MCF 10A (cell line): ENCODE measurements at regions not wholly inside any gene's neighbourhood (a gene's known extent, or its start where the extent isn't known, plus 50 kb on each side); places are given as distances from the start of the nearest gene placed in this dataset.
"Not testable (repeated sequence)": the region's sequence is repeated elsewhere in the genome, so short reads cannot be mapped to it uniquely, and the experiment has no call there.

Experiments used
- BruUV-seq: library from RNA; stranded (reverse); fragments of 400-500 nt; replicated peaks from 2 replicates; lab custom pipeline; 2021; lab: Mats Ljungman, UMichigan
- CTCF ChIA-PET: fragments of 300-600 bp; sonication (Branson Sonifier 250); formaldehyde crosslinking; extraction: SDS; loops from one replicate; lab custom pipeline; 2021; ENCODE audit warnings: antibody characterized with exemption, inconsistent platforms; lab: Yijun Ruan, JAX
- POLR2A ChIA-PET: fragments of 300-600, 350-650 bp; sonication (Branson Sonifier 250); formaldehyde crosslinking; extraction: SDS; loops from one replicate; lab custom pipeline; 2020; ENCODE audit warnings: antibody characterized with exemption, inconsistent platforms; lab: Yijun Ruan, JAX
- DNase-seq: peaks from one replicate; pipeline ENCODE4 v3.0.0-alpha.2; 2018; ENCODE audit not compliant: unreplicated experiment
- H3K27ac Mint-ChIP-seq: one replicate; pipeline ENCODE4 v1.8.0; 2022; ENCODE audit warnings: mild to moderate bottlenecking, low read depth, mixed read lengths; ENCODE audit not compliant: unreplicated experiment
- H3K27me3 Mint-ChIP-seq: one replicate; pipeline ENCODE4 v1.8.0; 2022; ENCODE audit warnings: mixed read lengths; ENCODE audit not compliant: insufficient read depth, unreplicated experiment
- H3K36me3 Mint-ChIP-seq: one replicate; pipeline ENCODE4 v1.8.0; 2022; ENCODE audit warnings: mild to moderate bottlenecking, moderate library complexity, mixed read lengths; ENCODE audit not compliant: insufficient read depth, unreplicated experiment
- H3K4me1 Mint-ChIP-seq: one replicate; pipeline ENCODE4 v1.8.0; 2022; ENCODE audit warnings: mixed read lengths; ENCODE audit not compliant: insufficient read depth, unreplicated experiment
- H3K4me3 Mint-ChIP-seq: one replicate; pipeline ENCODE4 v1.8.0; 2022; ENCODE audit warnings: mild to moderate bottlenecking, moderate library complexity, mixed read lengths; ENCODE audit not compliant: unreplicated experiment
- H3K9me3 Mint-ChIP-seq: one replicate; pipeline ENCODE4 v1.8.0; 2022; ENCODE audit warnings: mixed read lengths; ENCODE audit not compliant: unreplicated experiment
- intact Hi-C: fragments of 100-400 bp; cut with micrococcal nuclease; formaldehyde crosslinking; loops from 2 replicates; pipeline ENCODE4 v1.14.1; 2022
- TF ChIP-seq, protein P1 (sequence below): fragments of 200-600 bp; IDR thresholded peaks from one replicate; pipeline ENCODE4 v1.8.0; 2022; ENCODE audit warnings: antibody characterized with exemption, mild to moderate bottlenecking; ENCODE audit not compliant: unreplicated experiment

DNA sequence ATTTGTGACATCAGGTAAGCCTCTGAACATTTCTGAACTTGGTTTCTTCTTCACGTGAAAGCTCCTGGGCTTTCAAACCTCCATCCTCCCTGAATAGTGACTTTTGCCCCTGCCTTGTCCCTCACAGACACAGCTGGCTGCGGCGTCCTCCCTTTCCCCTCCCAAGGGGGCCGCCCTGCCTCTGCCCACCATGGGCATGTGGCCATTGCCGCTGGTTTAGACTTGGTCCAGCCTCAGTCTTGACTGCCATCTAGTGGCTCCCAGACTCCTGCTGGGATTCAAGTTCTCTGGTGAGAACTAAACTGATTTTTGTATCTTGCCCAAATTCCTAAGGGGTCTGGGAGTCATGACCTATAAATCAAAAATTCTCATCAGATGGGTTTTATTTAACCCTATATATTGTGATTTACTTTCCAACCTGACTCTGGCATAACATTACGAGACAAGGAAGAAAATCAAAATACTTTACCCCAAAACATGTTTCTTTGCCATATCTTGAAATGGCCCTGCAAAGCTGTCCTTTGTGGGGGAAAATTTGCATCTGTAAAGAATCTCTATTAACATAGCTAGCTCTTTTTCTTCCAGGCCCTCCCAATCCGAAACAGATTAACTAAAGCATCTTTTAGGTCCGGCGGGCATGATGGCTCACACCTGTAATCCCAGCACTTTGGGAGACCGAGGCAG, 73.9 kb upstream of the SEC14L1 start:
- POLR2A ChIA-PET = interaction anchor here (0.7 to 1.6 kb wide), 3 partner anchors 181 to 332 kb away, joined by 3 to 9 read pairs (median 3); partner anchors contain the start of gene MGAT5B
- H3K36me3 Mint-ChIP-seq = not testable (repeated sequence)

DNA sequence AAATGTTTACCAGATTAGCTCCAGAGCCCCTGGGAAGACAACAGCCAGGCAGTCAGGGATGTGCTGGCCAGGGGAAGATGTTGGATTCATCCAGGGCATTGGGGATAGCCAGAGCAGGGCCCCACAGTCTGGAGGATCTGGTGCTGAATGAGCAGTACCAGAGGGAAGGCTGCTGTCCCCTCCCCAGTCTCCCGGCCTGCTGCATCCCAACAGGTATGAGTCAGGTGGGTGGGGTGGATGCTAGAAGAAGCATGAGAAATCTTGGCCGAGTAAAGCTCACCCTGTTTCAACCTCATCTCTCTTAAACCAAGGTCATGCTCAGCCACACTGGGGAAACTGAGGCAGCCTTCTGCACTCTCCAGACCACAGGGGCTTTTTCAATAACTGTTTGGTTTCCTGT, 71.9 kb upstream of the SEC14L1 start:
- no peaks in the 10 kb centered on the region for H3K4me1 Mint-ChIP-seq
- BruUV-seq = no TSS peak

More for the DNA sequence above, 73.9 kb upstream of the SEC14L1 start:
- CTCF ChIA-PET = interaction anchor here (0.6 to 5.5 kb wide), 18 partner anchors 8 to 520 kb away, joined by 3 to 53 read pairs (median 4); partner anchors contain the start of gene MGAT5B
- DNase-seq = peak; percentile 55
- TF ChIP-seq, protein P1, sequence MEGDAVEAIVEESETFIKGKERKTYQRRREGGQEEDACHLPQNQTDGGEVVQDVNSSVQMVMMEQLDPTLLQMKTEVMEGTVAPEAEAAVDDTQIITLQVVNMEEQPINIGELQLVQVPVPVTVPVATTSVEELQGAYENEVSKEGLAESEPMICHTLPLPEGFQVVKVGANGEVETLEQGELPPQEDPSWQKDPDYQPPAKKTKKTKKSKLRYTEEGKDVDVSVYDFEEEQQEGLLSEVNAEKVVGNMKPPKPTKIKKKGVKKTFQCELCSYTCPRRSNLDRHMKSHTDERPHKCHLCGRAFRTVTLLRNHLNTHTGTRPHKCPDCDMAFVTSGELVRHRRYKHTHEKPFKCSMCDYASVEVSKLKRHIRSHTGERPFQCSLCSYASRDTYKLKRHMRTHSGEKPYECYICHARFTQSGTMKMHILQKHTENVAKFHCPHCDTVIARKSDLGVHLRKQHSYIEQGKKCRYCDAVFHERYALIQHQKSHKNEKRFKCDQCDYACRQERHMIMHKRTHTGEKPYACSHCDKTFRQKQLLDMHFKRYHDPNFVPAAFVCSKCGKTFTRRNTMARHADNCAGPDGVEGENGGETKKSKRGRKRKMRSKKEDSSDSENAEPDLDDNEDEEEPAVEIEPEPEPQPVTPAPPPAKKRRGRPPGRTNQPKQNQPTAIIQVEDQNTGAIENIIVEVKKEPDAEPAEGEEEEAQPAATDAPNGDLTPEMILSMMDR = peak; percentile 82
- not testable (repeated sequence) for H3K4me1 Mint-ChIP-seq, H3K27ac Mint-ChIP-seq, BruUV-seq, H3K9me3 Mint-ChIP-seq, H3K4me3 Mint-ChIP-seq
- peaks cover 42% of the 10 kb centered on the region for H3K27me3 Mint-ChIP-seq
- intact Hi-C loops = loop anchor here (1.0 to 10.0 kb wide), 4 partner anchors 56 to 332 kb away; partner anchors contain the start of genes MFSD11 and SRSF2

GRCh38 chr17:77070888-77071279, 69.9 kb upstream of the SEC14L1 start:
- no TSS peak for BruUV-seq
- H3K27me3 Mint-ChIP-seq = peaks cover 77% of the 10 kb centered on the region
- ChIA-PET POLR2A (no interaction called here), CTCF (interaction anchor here (0.6 to 3.0 kb wide), 4 partner anchors 14 to 283 kb away, joined by 3 to 16 read pairs (median 4); no protein-coding TSS in a partner anchor)
- H3K36me3 Mint-ChIP-seq = no peaks in the 10 kb centered on the region
- H3K4me3 Mint-ChIP-seq = no peak overlapping the region
- no peaks in the 10 kb centered on the region for H3K9me3 Mint-ChIP-seq
- H3K4me1 Mint-ChIP-seq = no peaks in the 10 kb centered on the region
- no peak overlapping the region for H3K27ac Mint-ChIP-seq
- TF ChIP-seq, protein P1 = no peak
- no peak for DNase-seq
- intact Hi-C loops = no loop called here

More for the DNA sequence above, 71.9 kb upstream of the SEC14L1 start:
- Mint-ChIP-seq H3K27ac (no peak overlapping the region), H3K27me3 (peaks cover 62% of the 10 kb centered on the region), H3K4me3 (no peak overlapping the region), H3K9me3 (no peaks in the 10 kb centered on the region), H3K36me3 (no peaks in the 10 kb centered on the region)
- CTCF ChIA-PET = interaction anchor here (0.6 to 5.5 kb wide), 8 partner anchors 13 to 352 kb away, joined by 3 to 53 read pairs (median 4); partner anchors contain the start of gene MGAT5B
- TF ChIP-seq, protein P1 = no peak
- DNase-seq = no peak
- POLR2A ChIA-PET = interaction anchor here (1.8 kb wide), 1 partner anchor 19 kb away, joined by 5 read pairs; no protein-coding TSS in a partner anchor
- intact Hi-C loops = loop anchor here (10.0 kb wide), 1 partner anchor 334 kb away; the partner anchor contains the start of genes MFSD11 and SRSF2

DNA sequence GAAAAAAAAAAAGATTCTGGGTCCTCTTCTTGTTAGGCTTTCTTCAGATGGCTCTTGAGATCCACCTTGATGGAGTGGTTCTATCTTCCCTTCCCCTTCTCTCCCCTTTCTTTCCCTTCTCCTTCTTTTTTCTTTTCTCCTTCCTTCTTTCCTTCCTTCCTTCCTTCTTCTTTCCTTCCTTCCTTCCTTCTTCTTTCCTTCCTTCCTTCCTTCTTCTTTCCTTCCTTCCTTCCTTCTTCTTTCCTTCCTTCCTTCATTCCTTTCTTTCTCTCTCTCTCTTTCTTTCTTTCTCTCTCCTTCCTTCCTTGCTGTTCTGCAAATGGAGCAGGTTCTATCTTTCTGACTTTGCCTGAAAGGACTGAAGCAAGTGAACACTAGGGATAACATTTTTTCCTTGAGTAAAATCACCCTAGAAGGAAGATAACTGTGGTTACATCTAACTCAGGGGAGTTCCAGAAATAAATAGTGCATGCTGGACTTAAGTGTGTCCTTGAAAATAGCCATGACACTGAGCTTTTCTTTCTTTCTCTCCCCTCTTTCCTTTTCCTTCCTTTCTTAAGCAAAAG, 68.8 kb upstream of the SEC14L1 start:
- no TSS peak for BruUV-seq
- TF ChIP-seq, protein P1 = no peak
- intact Hi-C loops = no loop called here

More for the DNA sequence above, 68.8 kb upstream of the SEC14L1 start:
- Mint-ChIP-seq H3K36me3 (no peaks in the 10 kb centered on the region), H3K27ac (no peak overlapping the region), H3K4me3 (no peak overlapping the region), H3K9me3 (no peaks in the 10 kb centered on the region), H3K27me3 (peaks cover 79% of the 10 kb centered on the region), H3K4me1 (peaks cover 5% of the 10 kb centered on the region)
- POLR2A ChIA-PET = no interaction called here
- CTCF ChIA-PET = interaction anchor here (0.6 to 3.0 kb wide), 3 partner anchors 16 to 262 kb away, joined by 3 to 16 read pairs (median 5); no protein-coding TSS in a partner anchor
- no peak for DNase-seq
